B cell (primary cell): ENCODE measurements at regions not wholly inside any gene's neighbourhood (a gene's known extent, or its start where the extent isn't known, plus 50 kb on each side); places are given as distances from the start of the nearest gene placed in this dataset.

Experiments
- ATAC-seq: fragments of 200-7000 bp; cut with Tn5 transposase; one replicate; pipeline ENCODE4 v1.10.0; 2021; ENCODE audit warnings: low read depth, mild to moderate bottlenecking, moderate number of reproducible peaks, moderate library complexity
- CTCF ChIA-PET: fragments of 350-600 bp; sonication (Branson Sonifier 250); formaldehyde crosslinking; loops from one replicate; lab custom pipeline; 2021; ENCODE audit warnings: antibody characterized with exemption, inconsistent platforms; lab: Charles Lee
- POLR2A ChIA-PET: fragments of 350-600 bp; sonication (Branson Sonifier 250); formaldehyde crosslinking; loops from one replicate; lab custom pipeline; 2021; ENCODE audit warnings: antibody characterized with exemption; lab: Charles Lee
- DNase-seq: peaks from one replicate; pipeline ENCODE4 v3.0.0; 2013
- H2AFZ ChIP-seq: 2 replicates; pipeline ENCODE4 v1.6.1; 2012; ENCODE audit warnings: mild to moderate bottlenecking, low read depth, low read length; ENCODE audit not compliant: insufficient read depth, poor library complexity, severe bottlenecking
- H3K27ac ChIP-seq, 2 donors: 1 replicate in 1 of 2; 2 replicates in 1 of 2; pipeline ENCODE4 v1.5.1; 2012 to 2013; ENCODE audit warnings: low read length in 2 of 2, mild to moderate bottlenecking in 2 of 2, moderate library complexity in 1 of 2
- H3K27me3 ChIP-seq, 4 experiments: fragments of 200-600 bp in 1 of 4; sonication (generic) in 1 of 4; replicated peaks in 1 of 4; 1 replicate in 2 of 4; 2 replicates in 2 of 4; pipeline versions ENCODE4 v1.6.1 to v1.7.0; 2013 to 2016; ENCODE audit warnings: low read length in 3 of 4, mild to moderate bottlenecking in 2 of 4, mixed read lengths in 1 of 4, moderate library complexity in 1 of 4; ENCODE audit not compliant: insufficient read depth in 4 of 4, control insufficient read depth in 3 of 4; ENCODE audit errors: control extremely low read depth in 1 of 4
- H3K36me3 ChIP-seq, 2 experiments: replicated peaks in 1 of 2; 1 replicate in 1 of 2; 2 replicates in 1 of 2; pipeline versions ENCODE4 v1.6.1 to v1.7.1; 2013; ENCODE audit warnings: low read length in 1 of 2; ENCODE audit not compliant: insufficient read depth in 2 of 2, control insufficient read depth in 1 of 2; ENCODE audit errors: control extremely low read depth in 1 of 2, extremely low read depth in 1 of 2
- H3K4me1 ChIP-seq, 2 donors: fragments of 200-600 bp in 1 of 2; sonication (generic) in 1 of 2; 1 replicate in 1 of 2; 2 replicates in 1 of 2; pipeline versions ENCODE4 v1.5.1 to v1.6.1; 2013 to 2017; ENCODE audit warnings: low read length in 2 of 2; ENCODE audit not compliant: control insufficient read depth in 2 of 2, insufficient read depth in 2 of 2
- H3K4me2 ChIP-seq: replicated peaks from 2 replicates; pipeline ENCODE3; 2012; ENCODE audit warnings: mild to moderate bottlenecking, low read depth, low read length; ENCODE audit not compliant: poor library complexity, severe bottlenecking
- H3K4me3 ChIP-seq, 5 experiments: fragments of 200-600 bp in 1 of 5; sonication (generic) in 1 of 5; 1 replicate in 3 of 5; 2 replicates in 2 of 5; pipeline versions ENCODE4 v1.5.1 to v1.7.0; 2011 to 2016; ENCODE audit warnings: low read length in 4 of 5, mild to moderate bottlenecking in 4 of 5, low read depth in 2 of 5, control low read depth in 1 of 5, moderate library complexity in 1 of 5; ENCODE audit not compliant: insufficient read depth in 1 of 5; ENCODE audit errors: control extremely low read depth in 1 of 5, extremely low read depth in 1 of 5
- H3K79me2 ChIP-seq: fragments of 200-600 bp; sonication (generic); one replicate; pipeline ENCODE4 v1.6.0; 2016; ENCODE audit warnings: low read length; ENCODE audit not compliant: control insufficient read depth, insufficient read depth
- H3K9ac ChIP-seq: fragments of 200-600 bp; sonication (generic); 2 replicates; pipeline ENCODE4 v1.6.1; 2017; ENCODE audit warnings: mild to moderate bottlenecking, low read length, moderate library complexity
- H3K9me3 ChIP-seq, 3 donors: one replicate each; pipeline versions ENCODE4 v1.6.1 to v1.7.1; 2013; ENCODE audit warnings: low read length in 2 of 3; ENCODE audit not compliant: control insufficient read depth in 2 of 3, insufficient read depth in 1 of 3; ENCODE audit errors: control extremely low read depth in 1 of 3
- H4K20me1 ChIP-seq: 2 replicates; pipeline ENCODE4 v1.6.0; 2012; ENCODE audit warnings: mild to moderate bottlenecking, low read length; ENCODE audit not compliant: insufficient read depth, control insufficient read depth, poor library complexity, severe bottlenecking
- H3K27ac Mint-ChIP-seq: one replicate; pipeline ENCODE4 v1.8.0; 2021; ENCODE audit warnings: mixed read lengths
- H3K27me3 Mint-ChIP-seq: one replicate; pipeline ENCODE4 v1.8.0; 2021; ENCODE audit warnings: mixed read lengths
- H3K4me1 Mint-ChIP-seq: one replicate; pipeline ENCODE4 v1.8.0; 2021; ENCODE audit warnings: mixed read lengths
- H3K4me3 Mint-ChIP-seq: one replicate; pipeline ENCODE4 v1.8.0; 2021; ENCODE audit warnings: mixed read lengths
- H3K9me3 Mint-ChIP-seq: one replicate; pipeline ENCODE4 v1.8.0; 2022; ENCODE audit warnings: mixed read lengths; ENCODE audit not compliant: insufficient read depth
- EZH2 ChIP-seq: IDR thresholded peaks from 2 replicates; pipeline ENCODE4 v1.6.1; 2012; ENCODE audit warnings: borderline replicate concordance, low read depth, mild to moderate bottlenecking, moderate library complexity, low read length; ENCODE audit not compliant: insufficient read depth, poor library complexity, severe bottlenecking
- WGBS: methylation state at CpG from one replicate; pipeline ENCODE4 v1.1.5; 2013; ENCODE audit warnings: missing lambda C conversion rate; ENCODE audit not compliant: insufficient coverage; 5-methylcytosine and 5-hydroxymethylcytosine counted together
- intact Hi-C: fragments of 100-400 bp; cut with micrococcal nuclease; formaldehyde crosslinking; loops from one replicate; pipeline ENCODE4 v1.10.0; 2022
- TF ChIP-seq, protein P1 (sequence below): fragments of 200-600 bp; IDR thresholded peaks from one replicate; pipeline ENCODE4 v1.8.0; 2022; ENCODE audit warnings: antibody characterized with exemption, mild to moderate bottlenecking

DNA sequence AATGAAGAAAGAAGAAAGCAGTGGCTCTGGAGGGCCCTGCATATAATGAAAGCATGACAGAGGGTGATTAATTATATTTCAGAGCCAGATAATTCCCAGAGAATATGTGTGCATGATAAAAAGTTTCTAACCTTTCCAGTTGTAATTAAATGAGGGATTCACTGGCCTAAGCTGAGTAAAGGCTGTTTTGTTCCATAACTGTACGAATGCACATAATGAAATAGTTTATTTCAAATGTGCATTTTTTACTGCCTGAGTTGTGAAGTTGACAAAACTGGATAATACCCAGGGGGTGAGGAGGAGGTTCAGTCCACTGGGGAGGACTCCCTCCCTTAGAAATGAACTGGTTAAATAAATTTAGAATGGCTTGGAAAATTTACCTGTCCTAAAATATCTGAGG, 616.4 kb downstream of the TAFA4 start:
- CTCF ChIA-PET: no interaction called here
- Mint-ChIP-seq H3K27me3 (no peaks in the 10 kb centered on the region), H3K4me3 (no peak overlapping the region), H3K9me3 (peaks cover 4% of the 10 kb centered on the region), H3K4me1 (no peaks in the 10 kb centered on the region), H3K27ac (no peak overlapping the region)
- Histone ChIP-seq H2AFZ (no peak overlapping the region), H3K27me3 (no peaks in the 10 kb centered on the region), H3K36me3 (no peaks in the 10 kb centered on the region), H3K79me2 (no peaks in the 10 kb centered on the region), H3K4me1 (no peaks in the 10 kb centered on the region), H3K4me3 (no peak overlapping the region), H3K4me2 (no peak overlapping the region), H4K20me1 (no peaks in the 10 kb centered on the region), H3K9me3 (peaks cover 0 to 6% (median 0%) of the 10 kb centered on the region in 3 donors), H3K9ac (no peak overlapping the region), H3K27ac (no peak overlapping the region)
- WGBS: no CpG with 5 or more reads among the region's 1 CpG
- no peak for TF ChIP-seq EZH2
- TF ChIP-seq, protein P1, sequence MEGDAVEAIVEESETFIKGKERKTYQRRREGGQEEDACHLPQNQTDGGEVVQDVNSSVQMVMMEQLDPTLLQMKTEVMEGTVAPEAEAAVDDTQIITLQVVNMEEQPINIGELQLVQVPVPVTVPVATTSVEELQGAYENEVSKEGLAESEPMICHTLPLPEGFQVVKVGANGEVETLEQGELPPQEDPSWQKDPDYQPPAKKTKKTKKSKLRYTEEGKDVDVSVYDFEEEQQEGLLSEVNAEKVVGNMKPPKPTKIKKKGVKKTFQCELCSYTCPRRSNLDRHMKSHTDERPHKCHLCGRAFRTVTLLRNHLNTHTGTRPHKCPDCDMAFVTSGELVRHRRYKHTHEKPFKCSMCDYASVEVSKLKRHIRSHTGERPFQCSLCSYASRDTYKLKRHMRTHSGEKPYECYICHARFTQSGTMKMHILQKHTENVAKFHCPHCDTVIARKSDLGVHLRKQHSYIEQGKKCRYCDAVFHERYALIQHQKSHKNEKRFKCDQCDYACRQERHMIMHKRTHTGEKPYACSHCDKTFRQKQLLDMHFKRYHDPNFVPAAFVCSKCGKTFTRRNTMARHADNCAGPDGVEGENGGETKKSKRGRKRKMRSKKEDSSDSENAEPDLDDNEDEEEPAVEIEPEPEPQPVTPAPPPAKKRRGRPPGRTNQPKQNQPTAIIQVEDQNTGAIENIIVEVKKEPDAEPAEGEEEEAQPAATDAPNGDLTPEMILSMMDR: no peak
- ATAC-seq: no peak
- DNase-seq: no peak
- intact Hi-C loops: no loop called here
- POLR2A ChIA-PET: no interaction called here

DNA sequence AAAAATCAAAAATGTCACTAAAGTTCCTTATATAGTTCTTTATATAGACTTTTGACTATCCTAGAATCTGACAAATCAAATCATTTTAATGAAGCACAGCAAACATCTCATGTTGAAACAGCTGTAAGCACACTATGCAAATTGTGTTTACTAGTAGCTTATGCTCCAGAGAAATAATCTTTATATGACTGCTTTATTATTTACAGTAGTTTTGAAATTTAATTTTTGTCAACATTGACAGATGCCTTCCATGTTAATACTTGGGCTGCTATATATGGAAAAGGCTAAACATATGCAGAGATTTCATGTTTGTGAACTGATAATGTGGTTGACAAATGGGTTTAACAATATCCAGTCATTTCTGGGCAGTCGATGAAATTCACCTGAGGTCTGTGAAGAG, 616.8 kb downstream of the TAFA4 start:
- H3K27ac Mint-ChIP-seq: no peak overlapping the region

More for the DNA sequence above, 616.8 kb downstream of the TAFA4 start:
- no peaks in the 10 kb centered on the region for H3K27me3 Mint-ChIP-seq
- POLR2A ChIA-PET: no interaction called here
- 88% methylated on average over 1 of the region's 1 CpG for WGBS
- H3K4me1 Mint-ChIP-seq: no peaks in the 10 kb centered on the region
- intact Hi-C loops: no loop called here
- peaks cover 0 to 6% (median 0%) of the 10 kb centered on the region in 3 donors for H3K9me3 ChIP-seq
- no peak overlapping the region for H3K27ac ChIP-seq
- no peaks in the 10 kb centered on the region for H3K36me3 ChIP-seq
- H3K79me2 ChIP-seq: no peaks in the 10 kb centered on the region
- TF ChIP-seq, protein P1: no peak
- TF ChIP-seq EZH2: no peak
- no peak overlapping the region for H3K4me2 ChIP-seq
- no peak overlapping the region for H2AFZ ChIP-seq
- no peaks in the 10 kb centered on the region for H3K27me3 ChIP-seq
- ATAC-seq: no peak
- no peak overlapping the region for H3K4me3 ChIP-seq
- no peak for DNase-seq
- peaks cover 4% of the 10 kb centered on the region for H3K9me3 Mint-ChIP-seq
- no peaks in the 10 kb centered on the region for H3K4me1 ChIP-seq
- CTCF ChIA-PET: no interaction called here
- no peak overlapping the region for H3K4me3 Mint-ChIP-seq
- no peak overlapping the region for H3K9ac ChIP-seq
- no peaks in the 10 kb centered on the region for H4K20me1 ChIP-seq
